Right hindlimb (tissue), 1 donor: ENCODE measurements at regions not wholly inside any gene's neighbourhood (a gene's known extent, or its start where the extent isn't known, plus 50 kb on each side); places are given as distances from the start of the nearest gene placed in this dataset.

Experiments used
- DNase-seq: peaks from one replicate; pipeline ENCODE4 v3.0.0-alpha.2; 2018

DNA sequence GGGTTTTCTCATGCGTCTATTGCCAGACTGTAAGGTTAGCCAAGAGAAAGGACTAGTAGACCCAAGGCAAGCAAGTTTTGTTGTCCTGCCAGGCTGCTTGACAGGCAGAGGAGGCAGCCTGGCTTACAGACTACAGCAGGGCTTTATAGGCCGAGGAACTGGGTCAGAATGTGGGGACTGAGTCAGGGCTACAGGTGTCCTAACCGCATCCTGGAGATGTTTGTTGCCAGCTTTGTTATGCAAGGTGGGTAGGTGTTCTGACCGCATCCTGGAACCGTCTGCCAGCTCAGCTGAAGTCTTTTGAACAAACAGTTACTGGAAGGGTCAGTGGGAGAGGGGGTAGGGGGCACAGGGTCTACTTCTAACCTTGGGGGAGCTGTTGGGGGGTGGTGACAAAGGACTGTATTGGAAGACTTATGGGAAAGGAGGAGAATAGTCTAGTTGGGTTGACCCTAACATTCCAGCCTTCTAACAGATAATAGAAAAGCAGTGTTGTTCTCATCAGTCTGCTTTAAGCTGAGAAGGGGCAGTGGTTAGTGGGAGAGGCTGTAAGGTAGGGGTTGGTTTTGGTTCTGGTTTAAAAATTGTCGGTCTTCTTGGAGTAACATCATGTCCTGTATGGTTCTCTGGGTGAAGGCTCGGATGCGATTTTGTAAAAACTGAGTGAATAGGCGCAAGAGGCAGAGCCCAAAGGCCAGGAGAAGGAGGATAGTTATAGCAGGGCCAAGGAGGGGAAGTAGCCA is 913.8 kb upstream of the SLITRK5 start:
- no peak for DNase-seq

DNA sequence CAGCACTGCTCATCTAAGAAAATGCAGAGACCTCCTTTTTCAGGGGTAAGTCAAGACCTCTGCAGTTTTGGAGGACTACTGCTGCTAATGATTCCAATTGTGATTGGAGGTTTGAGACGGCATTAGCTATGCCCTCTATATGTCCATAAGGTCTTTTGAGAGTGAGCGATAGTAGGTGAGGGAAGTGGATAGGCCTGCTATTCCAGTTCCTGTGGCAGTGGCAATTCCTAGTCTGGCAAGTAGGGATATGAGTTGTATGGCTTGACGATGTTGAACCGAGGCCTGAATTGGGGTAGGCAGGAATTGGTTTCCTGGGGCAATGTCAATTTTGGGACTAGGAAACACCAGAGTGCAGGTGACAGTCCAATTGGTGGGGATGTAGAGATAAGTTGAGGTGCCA is 913.1 kb upstream of the SLITRK5 start:
- no peak for DNase-seq

DNA sequence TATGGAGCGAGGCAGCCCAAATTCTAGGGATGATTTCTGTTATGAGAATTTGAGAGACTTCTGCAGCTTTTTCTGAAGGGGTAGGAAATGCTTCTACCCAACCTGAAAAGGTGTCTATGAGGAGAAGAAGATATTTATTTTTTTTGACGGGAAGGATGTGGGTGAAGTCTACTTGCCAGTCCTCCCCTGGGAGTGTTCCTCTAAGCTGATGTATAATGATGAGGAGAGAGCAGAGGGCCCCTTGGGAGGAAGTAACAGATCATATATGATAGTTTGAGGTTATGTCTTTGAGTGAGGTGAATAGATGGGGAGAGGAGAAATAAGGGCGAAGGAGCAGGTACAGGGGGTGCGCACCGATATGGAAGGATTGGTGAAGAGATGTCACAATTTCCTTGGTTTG is 910.6 kb upstream of the SLITRK5 start:
- DNase-seq = no peak

- no peak for DNase-seq
These were observed 905.7 kb upstream of the SLITRK5 start for GRCh38 chr13:86765462-86765861.

GRCh38 chr13:86788616-86789015 is 882.6 kb upstream of the SLITRK5 start:
- DNase-seq = no peak

DNA sequence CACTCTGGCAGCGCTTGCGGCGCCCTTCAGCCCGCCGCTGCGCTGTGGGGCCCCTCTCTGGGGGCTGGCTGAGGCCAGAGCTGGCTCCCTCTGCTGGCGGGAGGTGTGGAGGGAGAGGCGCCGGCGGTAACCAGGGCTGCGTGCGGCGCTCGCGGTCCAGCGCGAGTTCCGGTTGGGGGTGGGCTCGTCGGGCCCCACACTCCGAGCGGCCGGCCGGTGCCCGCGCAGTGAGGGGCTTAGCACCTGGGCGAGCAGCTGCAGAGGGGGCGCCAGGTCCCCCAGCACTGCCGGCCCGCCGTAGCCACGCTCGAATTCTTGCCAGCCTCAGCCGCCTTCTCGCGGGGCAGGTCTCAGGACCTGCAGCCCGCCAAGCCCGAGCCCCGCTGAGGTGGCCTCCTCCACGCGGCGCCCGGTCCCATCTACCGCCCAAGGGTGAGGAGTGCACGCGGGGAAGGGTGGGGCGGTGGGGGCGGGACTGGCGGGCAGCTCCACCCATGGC is 879.0 kb upstream of the SLITRK5 start:
- DNase-seq = no peak

- no peak for DNase-seq
These were observed 875.3 kb upstream of the SLITRK5 start for GRCh38 chr13:86795858-86796257.

DNA sequence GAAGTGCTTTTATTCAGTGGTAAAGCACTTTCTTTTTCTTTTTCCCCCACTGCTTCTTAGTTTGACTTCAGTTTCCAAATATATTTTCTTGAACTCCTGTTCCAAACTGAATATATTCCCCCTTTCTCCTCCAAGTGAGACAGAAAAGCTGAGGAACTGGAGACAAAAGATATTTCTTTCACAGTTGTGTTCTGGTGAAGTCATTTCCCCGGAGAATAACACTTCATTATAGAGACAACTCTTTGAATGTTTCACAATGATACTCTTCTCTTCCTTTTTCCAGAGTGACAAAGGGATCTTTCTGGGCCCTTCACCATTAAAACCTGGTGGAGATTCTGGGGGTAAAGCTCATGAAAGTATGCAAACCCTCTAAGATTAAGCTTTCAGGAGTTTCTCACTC is 860.8 kb upstream of the SLITRK5 start:
- DNase-seq = no peak

GRCh38 chr13:86813198-86813597 is 858.0 kb upstream of the SLITRK5 start:
- no peak for DNase-seq

- DNase-seq = no peak
These were observed 845.8 kb upstream of the SLITRK5 start for GRCh38 chr13:86825410-86825809.

DNA sequence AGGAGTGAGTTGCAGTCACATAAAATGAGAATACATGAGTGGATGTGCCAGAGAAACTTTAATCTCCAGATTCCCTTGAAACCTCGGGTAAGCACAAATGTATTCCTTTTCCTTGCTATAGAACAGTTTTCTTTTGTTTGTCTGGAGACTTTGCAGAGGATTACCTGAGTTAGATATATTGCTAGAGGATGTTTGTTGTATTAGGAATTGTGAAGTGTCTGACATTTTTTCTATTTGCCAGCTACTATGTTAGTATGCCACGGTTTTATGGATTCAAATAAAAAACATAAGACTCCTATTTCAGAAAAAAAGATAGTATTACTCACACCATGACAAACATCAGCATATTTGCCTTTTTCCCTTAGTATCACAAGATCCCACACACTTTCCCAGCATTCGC is 844.9 kb upstream of the SLITRK5 start:
- DNase-seq = no peak

DNA sequence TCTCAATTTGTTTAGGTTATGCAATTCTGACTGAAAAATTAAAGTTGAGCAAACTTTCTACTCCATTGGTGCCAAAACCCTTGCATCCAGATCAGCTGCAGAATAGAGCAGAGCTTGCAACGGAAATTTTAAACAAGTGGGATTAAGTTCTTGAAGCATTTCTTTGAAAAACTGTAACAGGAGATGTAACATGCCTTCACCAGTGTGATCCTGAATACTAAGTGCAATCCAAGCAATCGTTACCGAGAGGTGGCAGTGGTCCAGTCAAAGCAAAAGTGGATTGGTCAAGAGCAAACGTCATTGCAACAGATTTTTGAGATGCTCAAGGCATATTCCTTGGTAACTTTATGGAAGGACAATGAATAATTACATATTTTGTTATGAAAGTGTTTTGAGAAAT is 841.1 kb upstream of the SLITRK5 start:
- DNase-seq = no peak

GRCh38 chr13:86831084-86831483 is 840.1 kb upstream of the SLITRK5 start:
- no peak for DNase-seq

DNA sequence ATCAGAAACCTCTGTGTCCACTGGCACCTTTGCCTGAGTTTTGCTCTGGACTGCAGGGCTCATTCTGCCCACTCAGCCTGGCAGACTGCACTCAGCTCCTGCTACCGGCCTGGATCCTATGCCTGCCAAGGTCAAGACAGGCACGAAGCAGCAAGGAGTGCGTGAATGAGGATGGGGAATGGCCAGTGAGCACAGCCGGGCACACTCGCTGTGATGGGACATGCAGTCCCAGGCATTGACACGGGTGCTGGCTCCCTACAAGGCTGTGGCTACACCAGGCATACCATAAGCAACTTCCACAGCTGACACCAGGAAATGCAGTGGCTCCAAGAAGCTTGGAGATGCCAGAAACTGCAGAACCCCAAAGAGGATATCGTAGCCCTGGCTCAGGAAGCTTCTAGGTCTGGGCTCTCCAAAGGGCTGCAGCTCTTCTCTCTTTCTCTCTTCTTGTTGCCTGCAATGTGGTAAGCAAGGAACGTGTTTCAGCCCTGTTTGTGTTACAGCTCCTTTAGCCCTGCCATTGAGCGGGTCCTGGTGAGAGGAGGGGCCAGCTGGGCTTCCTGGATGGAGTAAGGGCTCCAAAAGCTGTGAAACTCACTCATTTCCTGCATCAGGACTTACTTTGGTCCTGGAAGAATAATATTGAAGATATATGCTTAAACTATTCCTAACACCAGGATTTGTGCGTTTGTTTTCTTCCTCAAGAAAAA is 832.6 kb upstream of the SLITRK5 start:
- no peak for DNase-seq

GRCh38 chr13:86839221-86839620 is 832.0 kb upstream of the SLITRK5 start:
- no peak for DNase-seq

DNA sequence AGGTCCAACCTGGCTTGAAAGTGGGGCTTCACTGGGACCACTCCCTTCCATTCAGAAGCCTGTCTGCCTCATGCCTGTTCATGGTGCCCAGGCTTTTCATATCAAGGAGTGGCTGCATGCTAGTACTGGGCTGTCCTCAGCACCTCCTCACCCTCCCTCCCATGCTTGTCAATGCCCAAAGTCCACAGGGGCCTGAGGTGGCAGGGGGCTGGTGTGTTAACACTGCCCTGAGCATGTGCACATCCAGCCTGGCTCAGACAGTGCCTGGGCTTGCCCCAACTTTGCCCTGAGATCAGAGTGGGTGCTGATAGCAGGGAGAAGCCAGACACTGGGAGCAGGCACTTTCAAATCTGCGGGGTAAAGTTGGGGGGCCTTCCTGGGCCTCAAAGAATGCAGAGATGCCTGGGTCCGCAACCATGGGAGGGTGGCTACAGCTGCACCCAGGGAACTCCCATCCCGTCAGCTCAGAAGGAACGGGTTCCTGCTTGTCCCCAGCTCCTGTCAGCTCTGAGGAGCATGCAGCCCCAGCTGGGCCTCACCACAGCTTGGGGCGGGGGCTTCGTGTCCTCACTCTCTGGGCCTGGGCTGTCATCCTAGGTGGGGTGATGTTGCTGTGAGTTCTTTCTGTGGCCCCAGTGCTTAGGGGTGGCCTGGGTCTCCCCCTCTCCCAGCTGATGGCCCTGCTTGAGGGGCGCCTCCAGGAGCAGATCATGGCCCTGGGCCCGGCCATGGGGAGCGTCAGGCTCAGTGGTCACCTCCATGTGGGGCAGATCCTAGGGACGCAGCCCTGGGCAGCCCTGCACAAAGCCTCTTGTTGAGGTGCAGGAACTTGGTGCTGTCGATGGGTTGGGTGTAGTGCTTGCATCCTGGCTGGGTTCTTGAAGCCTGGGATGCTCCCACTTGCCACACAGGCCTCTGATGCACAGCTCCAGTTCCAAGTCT is 830.6 kb upstream of the SLITRK5 start:
- no peak for DNase-seq

- DNase-seq = no peak
These were observed 829.9 kb upstream of the SLITRK5 start for GRCh38 chr13:86841264-86841663.

DNA sequence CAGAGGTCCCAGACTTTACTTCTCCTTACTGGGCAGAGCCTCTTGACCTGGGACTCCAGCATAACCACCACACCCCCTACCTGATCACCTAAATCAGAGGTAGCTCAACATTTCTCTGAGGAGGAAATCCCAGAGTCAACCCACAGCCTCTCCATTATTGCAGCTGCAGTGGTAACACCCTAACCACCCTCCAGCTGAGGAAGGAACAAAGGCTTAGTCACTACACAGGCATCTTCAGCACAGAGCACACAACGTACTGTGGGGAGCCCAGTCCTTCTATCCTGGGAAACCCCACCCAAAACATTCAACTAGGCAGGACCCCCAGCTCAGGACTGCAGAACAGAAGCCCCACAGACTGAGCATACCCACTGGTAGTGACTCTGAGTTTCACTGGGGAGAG is 824.7 kb upstream of the SLITRK5 start:
- no peak for DNase-seq

DNA sequence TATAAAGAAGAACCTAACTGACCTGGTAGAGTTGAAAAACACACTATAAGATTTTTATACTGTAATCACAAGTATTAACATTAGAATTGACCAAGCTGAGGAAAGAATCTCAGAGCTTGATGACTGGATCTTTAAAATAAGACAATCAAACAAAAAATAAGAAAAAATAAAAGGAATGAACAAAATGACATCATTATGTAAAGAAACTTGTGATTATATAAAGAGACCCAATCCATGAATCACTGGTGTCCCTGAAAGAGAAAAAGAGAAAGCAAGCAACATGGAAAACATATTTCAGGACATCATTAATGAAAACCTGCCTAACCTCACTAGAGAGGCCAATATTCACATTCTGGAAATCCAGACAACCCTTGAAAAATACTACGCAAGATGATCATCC is 822.5 kb upstream of the SLITRK5 start:
- no peak for DNase-seq

DNA sequence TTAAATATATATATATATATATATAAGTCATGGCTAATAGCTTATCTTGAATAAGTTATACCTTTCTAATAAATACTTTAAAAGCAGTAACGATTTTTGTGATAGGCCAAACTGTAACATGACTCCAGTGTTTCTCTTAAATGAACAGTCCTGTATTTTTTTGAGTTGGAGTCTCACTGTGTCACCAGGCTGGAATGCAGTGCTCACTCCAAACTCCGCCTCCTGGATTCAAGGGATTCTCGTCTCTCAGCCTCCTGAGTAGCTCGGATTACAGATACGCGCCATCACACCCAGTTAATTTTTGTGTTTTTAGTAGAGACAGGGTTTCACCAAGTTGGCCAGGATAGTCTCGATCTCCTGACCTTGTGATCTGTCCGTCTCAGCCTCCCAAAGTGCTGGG is 814.2 kb upstream of the SLITRK5 start:
- no peak for DNase-seq

DNA sequence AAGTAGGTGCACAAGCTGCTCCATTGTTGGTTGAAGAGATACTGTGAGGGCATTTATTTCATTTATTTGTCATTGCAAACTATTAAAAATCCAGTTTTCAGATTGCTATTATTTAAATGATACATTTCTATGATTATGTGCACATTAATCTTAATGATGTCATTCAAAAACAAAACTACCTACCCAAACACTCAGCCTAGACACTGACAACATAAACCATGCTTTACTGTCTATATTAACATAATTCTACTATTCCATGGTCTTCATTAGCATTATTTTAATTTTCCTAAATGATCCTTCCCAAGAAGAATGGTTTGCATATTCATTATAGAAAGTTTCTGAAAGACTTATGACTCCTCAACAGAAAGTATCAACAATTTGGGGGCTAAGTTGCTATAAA is 813.0 kb upstream of the SLITRK5 start:
- no peak for DNase-seq

- DNase-seq = no peak
These were observed 809.0 kb upstream of the SLITRK5 start for GRCh38 chr13:86862137-86862536.

DNA sequence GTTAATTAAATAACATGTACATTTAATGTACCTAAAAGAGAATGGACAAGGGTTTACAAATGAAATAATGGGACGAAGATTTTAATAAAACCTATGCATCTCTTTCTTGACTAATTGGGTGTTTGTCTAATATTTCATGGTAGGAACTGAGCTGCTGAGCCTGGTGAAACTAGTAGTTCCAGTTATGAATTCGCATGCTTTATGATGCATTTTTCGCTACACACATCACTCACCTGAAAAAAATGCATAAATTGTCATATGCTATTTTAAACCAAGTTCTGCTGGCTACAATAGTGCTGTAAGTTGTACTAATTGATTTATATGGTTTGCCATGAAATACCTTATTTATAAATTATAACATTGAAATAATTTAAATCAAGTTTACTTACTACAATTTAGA is 806.8 kb upstream of the SLITRK5 start:
- no peak for DNase-seq
